Posterior vena cava (tissue), 2 donors: ENCODE measurements at regions not wholly inside any gene's neighbourhood (a gene's known extent, or its start where the extent isn't known, plus 50 kb on each side); places are given as distances from the start of the nearest gene placed in this dataset.
"Not testable (repeated sequence)": the region's sequence is repeated elsewhere in the genome, so short reads cannot be mapped to it uniquely, and the experiment has no call there.

ENCODE experiments used
- DNase-seq: peaks from one replicate; pipeline ENCODE4 v3.0.0-alpha.2; 2020; ENCODE audit warnings: low spot score
- intact Hi-C, 2 donors: fragments of 100-400 bp; cut with DNase I; formaldehyde crosslinking; loops; one replicate each; pipeline versions ENCODE4 v1.14.1 to v1.14.2; 2022 to 2023
- donor health status: DM: yes; HTN: yes; CAD: no.
- donor health status: DM: yes; HTN: yes; CAD: no.

DNA sequence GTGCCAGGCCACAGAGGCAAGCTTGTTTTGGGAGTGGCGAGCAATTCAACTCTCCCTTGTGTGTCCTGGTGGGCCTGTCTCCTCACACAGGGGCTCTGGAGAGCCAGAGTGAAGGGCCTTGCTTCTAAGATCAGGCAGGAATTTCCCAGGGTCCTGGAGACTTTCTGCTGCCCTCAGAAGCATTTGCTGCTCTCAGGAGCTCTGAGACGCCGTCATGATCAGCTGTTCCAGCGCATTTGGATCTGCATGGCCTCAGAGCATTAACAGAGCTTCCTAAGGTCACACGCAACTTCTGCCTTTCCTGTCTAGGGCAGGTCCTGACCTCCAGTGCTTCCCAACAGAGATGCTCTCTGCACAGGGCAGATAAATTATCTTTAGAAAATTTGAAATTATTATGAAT is 52.2 kb upstream of the C10orf90 start:
- intact Hi-C loops = no loop called here
- DNase-seq = no peak

DNA sequence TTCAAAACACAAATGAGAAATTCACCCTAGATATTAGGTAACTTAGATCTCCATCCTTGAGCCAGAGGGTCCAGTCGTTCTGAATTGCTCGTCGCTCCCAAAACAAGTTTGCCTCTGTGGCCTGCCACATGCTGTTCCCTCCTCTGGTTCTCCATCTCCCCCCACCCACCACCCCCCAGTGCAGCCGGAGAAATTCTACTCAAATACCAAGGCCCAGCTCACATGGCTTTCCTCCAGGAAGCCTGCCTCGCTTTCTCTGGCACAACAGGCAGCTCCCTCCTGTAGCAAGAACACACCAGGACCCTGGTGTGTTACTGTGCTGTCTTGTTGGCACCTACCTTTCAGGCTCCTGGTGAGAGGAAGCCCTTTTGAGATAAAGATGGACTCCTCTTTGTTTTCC is 52.7 kb upstream of the C10orf90 start:
- no peak for DNase-seq
- intact Hi-C loops = no loop called here

DNA sequence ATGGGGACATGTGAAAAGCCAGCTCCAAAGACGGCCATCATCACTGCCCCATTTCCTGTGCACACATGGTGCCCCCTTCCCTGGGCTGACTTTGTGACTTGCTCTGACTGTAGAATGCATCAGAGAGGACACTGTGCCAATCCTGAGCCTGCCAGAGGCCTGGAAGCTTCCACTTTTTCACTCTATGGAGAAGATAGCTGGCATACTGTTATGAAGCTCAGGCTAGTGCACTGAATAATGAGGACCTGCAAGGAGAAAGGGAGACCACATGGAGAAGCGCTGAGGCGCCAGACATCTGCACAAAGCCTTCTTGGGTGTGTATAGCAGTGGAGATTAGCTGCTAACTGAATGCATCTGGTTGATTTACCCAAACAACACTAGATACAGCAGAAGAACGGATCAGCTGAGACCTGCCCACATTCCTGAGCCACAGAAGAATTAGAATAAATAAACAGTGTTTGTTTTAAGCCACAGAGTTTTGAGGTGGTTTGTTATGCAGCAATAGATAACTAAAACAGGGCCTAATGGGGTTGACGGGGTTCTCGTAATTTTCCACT is 58.9 kb upstream of the C10orf90 start:
- intact Hi-C loops = no loop called here
- DNase-seq = no peak

DNA sequence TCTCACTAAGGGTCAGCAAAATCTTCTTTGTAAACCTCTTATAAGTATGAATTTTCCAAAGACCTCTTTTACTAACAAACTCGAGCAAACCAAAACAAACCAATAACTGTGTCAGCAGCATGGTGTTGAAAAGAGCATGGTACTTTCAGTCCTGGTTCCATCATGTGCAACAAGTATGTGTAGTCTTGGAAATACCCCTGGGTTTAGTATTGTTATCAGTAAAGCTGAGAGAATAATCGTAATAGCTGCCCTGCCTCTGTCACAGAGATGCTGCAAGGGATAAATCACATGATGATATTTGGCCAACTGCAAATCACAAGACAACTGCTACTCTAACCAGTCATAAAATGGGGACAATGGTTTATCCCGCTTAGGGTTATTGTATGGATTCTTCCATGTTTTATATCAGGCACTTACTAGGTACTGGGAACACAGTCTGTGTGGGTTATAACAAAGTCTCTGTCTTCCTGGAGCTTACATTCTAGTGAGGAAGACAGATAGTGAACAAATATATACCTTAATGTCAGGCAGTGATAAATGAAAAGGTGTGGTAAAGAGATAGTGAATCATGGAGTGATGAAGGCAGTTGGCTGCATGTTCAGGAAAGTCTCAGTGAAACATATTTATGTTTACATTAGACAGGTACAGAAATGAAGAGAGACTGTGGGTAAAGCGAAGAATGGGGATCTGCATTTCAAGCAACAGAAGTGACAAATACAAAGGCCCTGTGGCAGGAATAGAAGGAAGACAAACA is 60.5 kb upstream of the C10orf90 start:
- DNase-seq = no peak
- intact Hi-C loops = no loop called here

DNA sequence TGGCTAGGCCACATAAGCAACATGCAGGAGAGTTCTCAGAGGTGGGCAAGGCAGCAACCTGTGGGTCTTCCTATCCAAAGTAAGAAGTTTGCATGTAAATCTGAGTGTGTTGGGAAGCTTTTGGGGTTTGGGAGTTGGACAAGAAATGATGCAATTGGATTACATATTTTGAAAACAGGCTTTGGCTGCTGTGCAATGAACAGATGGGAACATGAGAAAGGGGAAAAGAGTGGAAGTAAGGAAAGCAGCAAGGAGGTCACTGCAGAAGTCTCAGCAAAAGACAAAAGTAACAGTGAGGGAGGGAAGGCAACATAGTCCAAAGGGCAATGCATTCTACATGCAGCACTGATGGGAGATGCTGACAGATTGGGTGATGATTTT is 61.1 kb upstream of the C10orf90 start:
- DNase-seq = no peak
- intact Hi-C loops = no loop called here

DNA sequence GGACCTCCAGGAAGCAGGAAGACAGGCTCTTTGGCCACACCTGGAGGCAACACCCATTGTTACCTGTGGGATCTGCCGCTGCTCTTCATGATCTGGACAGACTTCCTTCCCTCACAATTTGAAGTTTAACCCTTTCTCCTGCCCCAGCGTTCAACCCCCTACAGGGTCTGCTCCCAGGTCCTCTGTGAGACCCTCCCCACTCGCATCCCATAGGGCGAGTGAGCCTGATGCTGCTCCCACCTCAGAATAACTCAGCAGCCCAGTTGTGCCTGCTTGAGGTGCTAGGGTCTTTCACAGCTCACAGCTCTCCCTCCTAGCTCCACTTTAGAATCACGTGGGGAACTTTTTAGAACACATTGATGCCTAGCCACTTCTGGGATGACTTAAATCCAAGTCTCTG is 61.8 kb upstream of the C10orf90 start:
- DNase-seq = no peak
- intact Hi-C loops = no loop called here

DNA sequence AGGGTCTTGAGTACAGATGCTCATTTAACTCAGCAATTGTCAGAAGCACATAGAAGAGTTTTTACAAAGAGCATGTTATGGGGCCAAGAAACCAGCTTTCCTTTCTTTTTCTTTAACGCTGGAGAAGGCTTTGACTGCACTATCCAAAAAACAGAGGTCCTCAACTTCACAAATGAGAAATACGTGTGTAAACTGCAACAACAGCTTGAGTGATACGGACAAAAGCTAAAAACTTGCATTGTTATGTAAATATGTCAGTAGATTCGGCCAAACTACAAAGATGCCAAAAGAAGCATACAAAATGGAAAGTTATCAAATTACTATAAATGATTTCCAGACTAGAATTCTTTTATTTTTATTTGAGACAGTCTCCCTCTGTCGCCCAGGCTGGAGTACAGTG is 62.4 kb upstream of the C10orf90 start:
- intact Hi-C loops = no loop called here
- no peak for DNase-seq

DNA sequence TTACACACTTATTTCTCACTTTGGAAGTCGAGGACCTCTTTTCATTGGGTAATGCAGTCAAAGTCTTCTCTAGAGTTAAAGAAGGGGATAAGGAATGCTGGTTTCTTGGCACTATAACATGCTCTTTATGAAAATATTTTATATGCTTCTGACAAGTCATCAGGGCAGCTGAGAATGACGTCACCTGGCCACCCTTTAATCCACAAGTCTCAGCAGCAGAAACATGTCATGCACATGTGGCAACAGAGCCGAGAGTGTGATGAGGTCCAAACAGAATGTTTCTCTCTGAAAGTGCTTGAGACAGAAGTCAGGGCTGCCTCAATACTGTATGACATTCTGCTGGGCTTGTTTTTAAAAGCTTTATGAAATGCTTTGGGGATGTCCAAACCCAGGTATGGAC is 63.5 kb upstream of the C10orf90 start:
- no peak for DNase-seq
- intact Hi-C loops = no loop called here

DNA sequence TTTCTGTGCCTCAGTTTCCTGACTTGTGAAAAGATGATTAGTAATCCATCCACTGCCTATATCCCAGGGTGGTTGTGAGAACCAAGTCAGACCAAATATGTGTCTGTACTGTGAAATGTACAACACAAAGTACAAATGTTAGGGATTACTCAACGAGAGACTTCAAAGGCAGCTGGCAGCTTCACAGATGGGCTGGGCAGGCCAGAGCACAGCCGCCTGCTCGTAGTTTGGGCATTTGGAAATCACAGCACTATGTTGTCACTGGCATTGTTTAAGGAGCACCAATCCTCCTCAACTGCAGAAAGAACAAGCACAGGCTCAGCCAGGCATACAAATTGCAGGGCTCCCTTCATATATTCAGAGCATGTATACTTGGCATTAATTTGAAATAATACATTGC is 64.5 kb upstream of the C10orf90 start:
- intact Hi-C loops = no loop called here

DNA sequence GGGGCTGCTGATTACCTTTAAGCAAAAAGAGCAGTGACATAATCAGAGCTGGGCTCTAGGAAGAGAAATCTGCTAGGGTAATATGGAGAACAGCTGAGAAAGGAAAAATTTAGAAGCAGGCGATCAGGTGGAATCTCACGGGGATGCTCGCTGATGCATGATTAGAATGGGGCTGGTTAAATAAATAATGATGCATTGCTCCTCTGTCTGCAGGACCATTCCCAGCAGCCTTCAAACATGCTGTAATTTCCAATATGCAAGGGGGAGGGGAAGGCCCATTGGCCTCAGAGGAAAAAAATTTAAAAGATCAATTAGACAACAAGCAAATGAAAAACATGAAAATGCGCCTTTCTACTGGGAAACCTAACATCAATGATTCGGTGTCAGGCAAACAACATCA is 65.6 kb upstream of the C10orf90 start:
- intact Hi-C loops = no loop called here
- no peak for DNase-seq

More for the DNA sequence above, 64.5 kb upstream of the C10orf90 start:
- no peak for DNase-seq

DNA sequence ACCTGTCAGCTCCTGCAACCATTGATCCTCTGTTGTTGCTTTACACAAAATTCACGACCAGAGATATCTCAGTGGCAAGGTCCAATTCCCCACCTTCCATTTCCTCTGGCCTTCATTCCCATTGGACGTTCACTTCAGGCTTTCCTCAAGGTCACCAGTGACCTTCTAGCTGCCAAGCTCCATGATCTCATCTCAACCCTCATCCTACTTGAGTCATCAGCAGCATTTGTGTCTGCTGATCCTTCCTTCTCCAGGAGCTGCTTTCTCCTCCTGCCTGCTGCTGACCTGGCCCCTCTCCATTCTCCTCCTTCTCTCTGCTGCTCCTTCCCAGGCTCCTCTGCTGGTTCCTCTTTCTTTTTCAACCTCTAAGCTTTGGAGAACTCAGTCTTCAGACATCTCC is 66.2 kb upstream of the C10orf90 start:
- intact Hi-C loops = no loop called here
- no peak for DNase-seq

DNA sequence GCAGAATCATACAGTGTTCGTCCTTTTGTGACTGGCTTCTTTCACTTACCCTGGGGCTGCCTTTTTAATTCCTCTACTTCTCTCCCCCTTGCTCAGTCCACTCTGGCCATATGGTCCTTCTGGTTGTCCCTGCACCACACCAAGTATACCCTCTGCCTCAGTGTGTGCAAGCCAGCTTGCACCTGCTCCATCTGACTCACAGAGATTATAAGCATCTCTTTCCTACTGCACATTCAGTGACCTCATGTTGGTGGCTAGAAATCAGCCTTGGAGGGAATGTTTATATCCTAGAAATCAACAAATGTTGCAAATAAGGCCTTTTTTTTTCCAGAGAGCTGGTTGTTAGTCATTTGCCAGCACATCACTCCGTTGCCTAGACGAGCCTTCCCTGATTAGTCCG is 67.5 kb upstream of the C10orf90 start:
- no peak for DNase-seq
- intact Hi-C loops = no loop called here

DNA sequence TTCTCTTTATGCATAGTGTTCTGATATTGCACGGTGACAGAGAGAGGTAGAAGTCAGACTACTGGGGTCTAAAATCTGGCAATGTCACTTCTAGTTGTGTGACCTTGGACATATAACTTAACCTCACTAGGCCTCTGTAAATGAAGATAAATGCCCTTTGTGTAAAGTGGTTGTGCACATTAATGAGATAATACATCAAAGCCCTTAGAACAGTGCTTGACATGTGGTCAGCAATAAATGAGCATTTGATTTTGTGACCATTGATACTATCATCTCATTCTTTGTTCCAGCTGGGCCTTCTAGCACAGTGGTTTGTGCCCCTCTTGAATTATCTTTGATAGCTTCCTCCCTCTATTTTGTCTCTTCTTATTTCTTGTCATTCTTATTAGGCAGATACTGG is 74.1 kb upstream of the C10orf90 start:
- no peak for DNase-seq
- intact Hi-C loops = no loop called here

DNA sequence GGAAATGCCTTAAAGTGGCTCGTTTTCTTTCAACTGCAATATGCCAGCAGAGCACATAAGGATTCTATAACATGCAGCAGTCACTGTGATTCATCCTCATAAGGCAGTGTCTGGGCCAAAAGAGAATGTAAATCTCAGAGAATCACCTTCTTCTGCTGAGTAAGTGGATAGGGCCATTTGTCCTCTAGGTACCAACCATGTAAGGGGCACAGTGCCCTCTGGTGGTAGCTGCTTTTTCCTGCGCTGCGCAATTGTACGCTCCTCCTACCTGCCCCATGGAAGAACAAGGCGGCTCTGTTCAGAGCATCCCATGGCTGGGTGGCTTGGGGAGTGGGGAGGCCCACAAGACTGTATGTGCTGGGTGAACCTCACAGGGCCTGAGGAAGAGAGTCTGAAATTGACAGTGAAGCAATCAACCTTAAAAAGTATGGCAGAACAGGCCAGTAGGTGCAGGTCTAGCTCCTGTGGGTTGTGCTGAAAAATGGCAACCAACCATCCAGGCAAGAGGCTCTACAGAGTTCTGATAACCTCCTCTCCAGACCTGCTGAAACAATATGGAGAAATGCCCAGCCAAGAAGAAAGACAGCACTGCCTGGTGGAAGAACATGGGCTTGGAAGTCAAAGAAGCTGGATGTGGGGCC is 78.6 kb upstream of the C10orf90 start:
- intact Hi-C loops = no loop called here
- peak; percentile 85 for DNase-seq

DNA sequence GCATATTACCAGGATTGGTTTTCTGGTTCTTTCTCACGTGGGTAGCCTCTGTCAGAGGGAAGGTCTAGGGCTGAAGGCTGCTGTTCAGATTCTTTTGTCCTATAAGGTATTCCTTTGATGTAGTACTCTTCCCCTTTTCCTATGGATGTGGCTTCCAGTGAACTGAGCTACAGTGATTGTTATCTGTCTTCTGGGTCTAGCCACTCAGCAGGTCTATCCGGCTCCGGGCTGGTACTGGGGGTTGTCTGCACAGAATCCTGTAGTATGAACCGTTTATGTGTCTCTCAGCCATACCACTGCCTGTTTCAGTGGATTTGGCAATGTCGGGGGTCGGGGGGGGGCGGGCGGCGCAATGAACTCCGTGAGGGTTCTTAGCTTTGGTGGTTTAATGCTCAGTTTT is 84.5 kb upstream of the C10orf90 start:
- DNase-seq = no peak

DNA sequence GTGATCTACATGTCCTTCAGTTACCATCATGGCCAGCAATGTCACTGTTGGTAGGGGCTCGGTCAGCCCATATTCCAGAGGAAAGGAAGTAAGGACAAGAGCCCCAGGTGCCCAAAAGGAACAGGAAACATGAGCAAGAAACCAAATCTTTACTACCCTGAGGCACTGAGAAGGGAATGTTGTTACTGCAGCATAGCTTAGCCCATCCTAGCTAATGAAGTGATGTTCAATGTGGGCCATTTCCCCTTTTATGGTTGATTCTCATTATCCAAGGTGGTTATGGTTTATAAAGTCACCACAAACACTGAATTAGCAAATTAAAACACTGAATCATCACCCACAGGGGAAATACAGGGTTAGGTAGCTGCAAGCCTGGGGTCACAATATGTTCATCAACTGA is 88.4 kb upstream of the C10orf90 start:
- DNase-seq = no peak
- intact Hi-C loops = no loop called here

More for the DNA sequence above, 84.5 kb upstream of the C10orf90 start:
- intact Hi-C loops = no loop called here

DNA sequence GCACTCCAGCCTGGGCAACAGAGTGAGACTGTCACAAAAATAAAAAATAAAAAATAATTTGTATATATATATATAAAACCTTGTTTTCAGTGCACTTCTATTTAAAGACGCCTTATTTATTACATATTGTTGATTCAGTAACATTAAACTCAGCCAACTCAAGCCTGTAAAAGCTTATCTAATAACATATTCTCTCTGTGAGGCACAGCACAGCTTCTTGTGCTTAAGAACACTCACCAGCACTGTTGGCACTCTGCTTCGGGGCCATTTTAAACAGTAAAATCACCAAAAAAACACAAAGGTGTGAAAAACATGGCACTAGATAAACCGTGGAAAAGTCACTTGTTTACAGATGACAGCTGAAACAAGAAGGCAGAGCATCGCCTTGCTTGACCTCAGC is 89.0 kb upstream of the C10orf90 start:
- DNase-seq = no peak
- intact Hi-C loops = no loop called here

DNA sequence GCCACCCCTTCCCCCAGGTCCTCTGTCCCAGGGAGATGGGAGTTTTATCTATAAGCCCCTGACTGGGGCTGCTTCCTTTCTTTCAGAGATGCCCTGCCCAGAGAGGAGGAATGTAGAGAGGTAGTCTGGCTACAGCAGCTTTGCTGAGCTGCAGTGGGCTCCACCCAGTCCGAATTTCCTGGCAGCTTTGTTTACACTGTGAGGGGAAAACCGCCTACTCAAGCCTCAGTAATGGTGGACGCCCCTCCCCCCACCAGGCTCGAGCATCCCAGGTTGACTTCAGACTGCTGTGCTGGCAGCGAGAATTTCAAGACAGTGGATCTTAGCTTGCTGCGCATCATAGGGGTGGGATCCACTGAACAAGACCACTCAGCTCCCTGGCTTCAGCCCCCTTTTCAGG is 96.2 kb upstream of the C10orf90 start:
- intact Hi-C loops = loop anchor here in 1 of 2 donors (2.0 kb wide), 1 partner anchor 54 kb away; no protein-coding TSS in a partner anchor
- not testable (repeated sequence) for DNase-seq

DNA sequence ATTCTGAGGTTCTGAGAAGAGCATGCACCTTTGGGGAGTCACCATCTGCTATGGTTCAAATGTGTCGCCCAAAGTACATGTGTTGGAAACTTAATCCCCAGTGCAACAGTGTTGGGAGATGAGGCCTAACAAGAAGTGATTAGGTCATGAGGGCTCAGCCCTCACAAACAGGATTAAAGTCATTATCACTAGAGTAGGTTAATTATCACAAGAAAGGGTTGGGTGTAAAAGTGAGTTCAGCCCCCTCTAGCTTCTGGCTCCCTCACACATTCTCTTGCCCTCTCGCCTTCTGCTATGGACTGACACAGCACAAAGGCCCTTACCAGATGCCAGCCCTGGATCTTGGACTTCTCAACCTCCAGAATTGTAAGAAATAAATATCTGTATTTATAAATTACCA is 100.3 kb upstream of the C10orf90 start:
- peak; percentile 23 for DNase-seq

DNA sequence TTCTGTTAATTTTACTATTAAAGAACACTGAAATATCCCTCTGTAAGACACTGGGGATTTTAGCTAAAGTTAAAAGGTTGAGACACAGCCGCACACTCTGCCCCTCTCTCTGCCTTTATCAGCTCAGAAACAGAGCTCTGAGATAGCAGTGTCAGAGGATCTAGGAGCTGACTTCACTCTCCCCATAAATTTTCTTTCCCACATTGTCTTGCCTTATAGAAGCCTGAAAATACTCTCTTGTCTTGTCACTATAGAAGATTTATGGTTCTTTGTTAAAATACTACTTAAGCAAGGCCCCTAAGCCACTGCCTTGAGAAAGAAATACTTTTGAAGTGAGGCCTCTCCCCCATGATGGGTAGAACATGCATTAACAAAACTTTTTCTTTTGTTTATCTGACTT is 105.7 kb upstream of the C10orf90 start:
- intact Hi-C loops = loop anchor here in 1 of 2 donors (5.0 kb wide), 1 partner anchor 1341 kb away; no protein-coding TSS in a partner anchor
- DNase-seq = no peak

More for the DNA sequence above, 100.3 kb upstream of the C10orf90 start:
- intact Hi-C loops = no loop called here

DNA sequence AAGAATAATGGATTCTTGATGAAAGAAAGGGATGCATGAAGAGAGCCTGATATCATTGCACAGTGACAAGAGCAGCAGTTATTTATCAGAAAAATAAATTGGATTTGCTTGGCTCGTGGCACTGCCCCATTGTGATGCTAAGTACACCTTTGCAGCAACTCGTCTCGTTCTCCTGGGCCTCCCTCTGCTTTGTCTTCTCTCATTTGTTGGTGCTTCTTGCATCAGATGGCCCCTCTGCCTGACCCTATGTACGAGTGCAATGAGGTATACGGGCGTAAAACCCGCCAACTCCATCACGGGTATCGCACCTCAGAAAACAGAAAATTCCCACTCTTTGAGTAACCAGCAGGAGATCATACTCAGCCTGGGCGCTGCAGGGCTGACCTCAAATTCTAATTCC is 107.2 kb upstream of the C10orf90 start:
- intact Hi-C loops = loop anchor here in 1 of 2 donors (5.0 kb wide), 1 partner anchor 1340 kb away; no protein-coding TSS in a partner anchor

More for the DNA sequence above, 107.2 kb upstream of the C10orf90 start:
- peak; percentile 20 for DNase-seq
